ENCODE measurements at regions not wholly inside any gene's neighbourhood (a gene's known extent, or its start where the extent isn't known, plus 50 kb on each side); places are given as distances from the start of the nearest gene placed in this dataset.

GRCh38 chrX:9327086-9327746 is 137.6 kb upstream of the TBL1X start:
- TF ChIP-seq CSDC2 (CRISPR knock-in tag; IDR thresholded peaks at IDR 0.05) (no peak), RARB (CRISPR knock-in tag; IDR thresholded peaks at IDR 0.05) (no peak), CREB5 (CRISPR knock-in tag; IDR thresholded peaks at IDR 0.05; ENCODE audit: low read depth) (no peak), BACH2 (CRISPR knock-in tag; IDR thresholded peaks at IDR 0.05; ENCODE audit: borderline replicate concordance) (no peak), TCF4 (CRISPR knock-in tag; IDR thresholded peaks at IDR 0.05; ENCODE audit: borderline replicate concordance) (no peak), ISL1 (CRISPR knock-in tag; IDR thresholded peaks at IDR 0.05) (no peak), PPARA (CRISPR knock-in tag; IDR thresholded peaks at IDR 0.05; ENCODE audit: borderline replicate concordance) (no peak), TSHZ2 (CRISPR knock-in tag; IDR thresholded peaks at IDR 0.05) (no peak), ZFP3 (CRISPR knock-in tag; IDR thresholded peaks at IDR 0.05) (no peak), POU6F1 (CRISPR knock-in tag; IDR thresholded peaks at IDR 0.05; ENCODE audit: borderline replicate concordance, low read depth) (no peak), ZNF8 (CRISPR knock-in tag; IDR thresholded peaks at IDR 0.05) (no peak), ZFP30 (CRISPR knock-in tag; IDR thresholded peaks at IDR 0.05) (no peak)
